ENCODE measurements at regions not wholly inside any gene's neighbourhood (a gene's known extent, or its start where the extent isn't known, plus 50 kb on each side); places are given as distances from the start of the nearest gene placed in this dataset.

- no peaks in the 10 kb centered on the region for H3K4me1 ChIP-seq
- no peak for TF ChIP-seq CTCF (IDR thresholded peaks at IDR 0.05)
- no peak for FAIRE-seq
- WGBS, 2 donors, result 44 to 51% methylated on average over 6 of the region's 6 CpGs
- intact Hi-C loops (cut with DNase I), result no loop called here
- no peaks in the 10 kb centered on the region for H3K36me3 ChIP-seq
- H3K27me3 ChIP-seq, result no peaks in the 10 kb centered on the region
- ATAC-seq, result peak in 2 of 4 donors; percentile 30 to 39
- H3K9me3 ChIP-seq, result no peaks in the 10 kb centered on the region
- H3K4me3 ChIP-seq, result no peak overlapping the region
- no peak for DNase-seq
- H3K27ac ChIP-seq, result no peak overlapping the region
These were observed 521.7 kb downstream of the PPARGC1A start for GRCh38 chr4:23368081-23368697.

- no peak for TF ChIP-seq CTCF (IDR thresholded peaks at IDR 0.05)
- H3K27me3 ChIP-seq, result no peaks in the 10 kb centered on the region
- intact Hi-C loops (cut with DNase I), result no loop called here
- FAIRE-seq (no peak), DNase-seq (no peak), ATAC-seq (no peak)
- no peak overlapping the region for H3K4me3 ChIP-seq
- H3K36me3 ChIP-seq, result no peaks in the 10 kb centered on the region
- 66 to 77% methylated on average over 1 of the region's 1 CpG for WGBS, 2 donors
- H3K27ac ChIP-seq, result no peak overlapping the region
- no peaks in the 10 kb centered on the region for H3K9me3 ChIP-seq
- no peaks in the 10 kb centered on the region for H3K4me1 ChIP-seq
These were observed 523.3 kb downstream of the PPARGC1A start for GRCh38 chr4:23366557-23366906.

GRCh38 chr4:23365871-23366556, 523.8 kb downstream of the PPARGC1A start:
- no peaks in the 10 kb centered on the region for H3K4me1 ChIP-seq
- H3K36me3 ChIP-seq, result no peaks in the 10 kb centered on the region
- no peaks in the 10 kb centered on the region for H3K9me3 ChIP-seq
- DNase-seq (no peak), FAIRE-seq (no peak), ATAC-seq (no peak)
- 61 to 71% methylated on average over 2 of the region's 2 CpGs for WGBS, 2 donors
- no peaks in the 10 kb centered on the region for H3K27me3 ChIP-seq
- no peak for TF ChIP-seq CTCF (IDR thresholded peaks at IDR 0.05)
- H3K27ac ChIP-seq, result no peak overlapping the region
- no peak overlapping the region for H3K4me3 ChIP-seq
- intact Hi-C loops (cut with DNase I), result no loop called here

GRCh38 chr4:23365086-23365485, 524.8 kb downstream of the PPARGC1A start:
- Histone ChIP-seq H3K27me3 (no peaks in the 10 kb centered on the region), H3K36me3 (no peaks in the 10 kb centered on the region), H3K4me3 (no peak overlapping the region), H3K9me3 (no peaks in the 10 kb centered on the region), H3K4me1 (no peaks in the 10 kb centered on the region), H3K27ac (no peak overlapping the region)
- no peak for TF ChIP-seq CTCF (IDR thresholded peaks at IDR 0.05)
- FAIRE-seq, result no peak
- ATAC-seq, result no peak
- no peak for DNase-seq
- intact Hi-C loops (cut with DNase I), result no loop called here
- WGBS, 2 donors, result 34 to 48% methylated on average over 2 of the region's 2 CpGs

GRCh38 chr4:23364167-23364566, 525.7 kb downstream of the PPARGC1A start:
- H3K4me1 ChIP-seq, result no peaks in the 10 kb centered on the region
- 70 to 79% methylated on average over 4 of the region's 4 CpGs for WGBS, 2 donors
- H3K4me3 ChIP-seq, result no peak overlapping the region
- DNase-seq (no peak), ATAC-seq (no peak), FAIRE-seq (no peak)
- intact Hi-C loops (cut with DNase I), result no loop called here
- no peaks in the 10 kb centered on the region for H3K9me3 ChIP-seq
- H3K36me3 ChIP-seq, result no peaks in the 10 kb centered on the region
- no peak for TF ChIP-seq CTCF (IDR thresholded peaks at IDR 0.05)
- H3K27me3 ChIP-seq, result no peaks in the 10 kb centered on the region
- no peak overlapping the region for H3K27ac ChIP-seq

Measured in pancreas (tissue), 10 donors.